ENCODE measurements at regions not wholly inside any gene's neighbourhood (a gene's known extent, or its start where the extent isn't known, plus 50 kb on each side); places are given as distances from the start of the nearest gene placed in this dataset.

DNA sequence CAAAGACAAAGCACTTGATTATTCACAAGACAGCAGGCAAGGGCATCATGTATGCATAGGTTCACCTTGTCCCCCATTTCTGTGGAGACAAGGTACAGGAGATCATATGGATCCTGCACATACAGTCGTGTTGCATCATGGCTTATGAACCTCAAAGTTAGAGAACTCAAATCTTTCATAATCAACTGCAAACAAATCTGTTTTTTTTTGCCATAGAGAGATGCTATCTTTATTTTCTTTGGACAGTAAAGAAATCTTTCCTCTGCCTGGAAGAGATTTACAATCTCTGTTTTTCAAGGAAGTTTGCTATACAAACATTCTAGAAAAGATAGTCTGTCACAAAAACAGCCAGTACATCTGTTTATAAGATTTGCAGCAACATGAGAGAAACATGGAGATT lies 578.8 kb downstream of the ANKRD50 start (continued):
- TF ChIP-seq, protein P1, sequence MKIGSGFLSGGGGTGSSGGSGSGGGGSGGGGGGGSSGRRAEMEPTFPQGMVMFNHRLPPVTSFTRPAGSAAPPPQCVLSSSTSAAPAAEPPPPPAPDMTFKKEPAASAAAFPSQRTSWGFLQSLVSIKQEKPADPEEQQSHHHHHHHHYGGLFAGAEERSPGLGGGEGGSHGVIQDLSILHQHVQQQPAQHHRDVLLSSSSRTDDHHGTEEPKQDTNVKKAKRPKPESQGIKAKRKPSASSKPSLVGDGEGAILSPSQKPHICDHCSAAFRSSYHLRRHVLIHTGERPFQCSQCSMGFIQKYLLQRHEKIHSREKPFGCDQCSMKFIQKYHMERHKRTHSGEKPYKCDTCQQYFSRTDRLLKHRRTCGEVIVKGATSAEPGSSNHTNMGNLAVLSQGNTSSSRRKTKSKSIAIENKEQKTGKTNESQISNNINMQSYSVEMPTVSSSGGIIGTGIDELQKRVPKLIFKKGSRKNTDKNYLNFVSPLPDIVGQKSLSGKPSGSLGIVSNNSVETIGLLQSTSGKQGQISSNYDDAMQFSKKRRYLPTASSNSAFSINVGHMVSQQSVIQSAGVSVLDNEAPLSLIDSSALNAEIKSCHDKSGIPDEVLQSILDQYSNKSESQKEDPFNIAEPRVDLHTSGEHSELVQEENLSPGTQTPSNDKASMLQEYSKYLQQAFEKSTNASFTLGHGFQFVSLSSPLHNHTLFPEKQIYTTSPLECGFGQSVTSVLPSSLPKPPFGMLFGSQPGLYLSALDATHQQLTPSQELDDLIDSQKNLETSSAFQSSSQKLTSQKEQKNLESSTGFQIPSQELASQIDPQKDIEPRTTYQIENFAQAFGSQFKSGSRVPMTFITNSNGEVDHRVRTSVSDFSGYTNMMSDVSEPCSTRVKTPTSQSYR (CRISPR knock-in tag; IDR thresholded peaks at IDR 0.05): no peak
- no peak for TF ChIP-seq ATF3 (CRISPR knock-in tag; conservative IDR thresholded peaks at IDR 0.05)

GRCh38 chr4:124135409-124135813 lies 577.1 kb downstream of the ANKRD50 start:
- Mint-ChIP-seq H3K4me1 (no peaks in the 10 kb centered on the region), H3K27ac (no peak overlapping the region), H3K4me3 (no peak overlapping the region), H3K36me3 (peaks cover 28% of the 10 kb centered on the region), H3K27me3 (ENCODE audit: low read depth) (peaks cover 7% of the 10 kb centered on the region; the same call in 1 of the 2 replicates), H3K9me3 (peaks cover 52% of the 10 kb centered on the region)
- POLR2A ChIA-PET: no interaction called here
- CTCF ChIA-PET: no interaction called here
- ATAC-seq (no peak), DNase-seq (ENCODE audit: low spot score) (no peak)
- no peak for TF ChIP-seq FOXP1 (CRISPR knock-in tag; IDR thresholded peaks at IDR 0.05; ENCODE audit: borderline replicate concordance)
- TF ChIP-seq, protein P2, sequence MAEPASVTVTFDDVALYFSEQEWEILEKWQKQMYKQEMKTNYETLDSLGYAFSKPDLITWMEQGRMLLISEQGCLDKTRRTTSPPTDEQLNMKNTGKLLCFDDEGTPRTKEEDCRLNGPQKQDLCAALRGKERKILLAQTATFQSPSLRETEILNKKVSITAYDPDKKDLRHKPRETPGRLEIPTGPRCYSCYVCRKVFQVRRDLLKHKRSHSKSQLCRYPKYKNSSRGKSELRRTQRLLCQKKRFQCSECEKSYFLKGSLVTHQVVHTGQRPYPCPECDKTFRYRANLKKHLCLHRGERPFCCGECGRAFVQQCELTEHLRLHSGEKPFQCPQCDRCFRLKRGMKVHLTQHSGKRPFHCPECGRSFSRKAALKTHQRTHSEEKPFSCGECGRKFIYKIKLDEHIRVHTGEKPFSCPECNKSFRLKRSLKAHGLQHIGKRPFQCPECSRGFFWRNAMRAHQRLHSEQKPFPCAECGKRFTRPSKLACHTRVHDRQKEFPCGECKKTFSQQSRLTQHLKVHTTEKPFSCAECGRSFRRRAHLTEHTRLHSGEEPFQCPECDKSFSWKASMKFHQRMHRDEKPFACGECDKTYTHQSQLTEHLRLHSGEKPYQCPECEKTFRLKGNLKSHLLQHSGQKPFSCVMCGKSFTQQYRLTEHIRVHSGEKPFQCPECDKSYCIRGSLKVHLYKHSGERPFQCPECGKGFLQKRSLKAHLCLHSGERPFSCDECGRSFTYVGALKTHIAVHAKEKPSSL (CRISPR knock-in tag; conservative IDR thresholded peaks at IDR 0.05): no peak
- TF ChIP-seq TEAD4 (CRISPR knock-in tag; IDR thresholded peaks at IDR 0.05): no peak
- no peak for TF ChIP-seq ESRRA (CRISPR knock-in tag; IDR thresholded peaks at IDR 0.05; ENCODE audit: borderline replicate concordance)
- TF ChIP-seq, protein P3, sequence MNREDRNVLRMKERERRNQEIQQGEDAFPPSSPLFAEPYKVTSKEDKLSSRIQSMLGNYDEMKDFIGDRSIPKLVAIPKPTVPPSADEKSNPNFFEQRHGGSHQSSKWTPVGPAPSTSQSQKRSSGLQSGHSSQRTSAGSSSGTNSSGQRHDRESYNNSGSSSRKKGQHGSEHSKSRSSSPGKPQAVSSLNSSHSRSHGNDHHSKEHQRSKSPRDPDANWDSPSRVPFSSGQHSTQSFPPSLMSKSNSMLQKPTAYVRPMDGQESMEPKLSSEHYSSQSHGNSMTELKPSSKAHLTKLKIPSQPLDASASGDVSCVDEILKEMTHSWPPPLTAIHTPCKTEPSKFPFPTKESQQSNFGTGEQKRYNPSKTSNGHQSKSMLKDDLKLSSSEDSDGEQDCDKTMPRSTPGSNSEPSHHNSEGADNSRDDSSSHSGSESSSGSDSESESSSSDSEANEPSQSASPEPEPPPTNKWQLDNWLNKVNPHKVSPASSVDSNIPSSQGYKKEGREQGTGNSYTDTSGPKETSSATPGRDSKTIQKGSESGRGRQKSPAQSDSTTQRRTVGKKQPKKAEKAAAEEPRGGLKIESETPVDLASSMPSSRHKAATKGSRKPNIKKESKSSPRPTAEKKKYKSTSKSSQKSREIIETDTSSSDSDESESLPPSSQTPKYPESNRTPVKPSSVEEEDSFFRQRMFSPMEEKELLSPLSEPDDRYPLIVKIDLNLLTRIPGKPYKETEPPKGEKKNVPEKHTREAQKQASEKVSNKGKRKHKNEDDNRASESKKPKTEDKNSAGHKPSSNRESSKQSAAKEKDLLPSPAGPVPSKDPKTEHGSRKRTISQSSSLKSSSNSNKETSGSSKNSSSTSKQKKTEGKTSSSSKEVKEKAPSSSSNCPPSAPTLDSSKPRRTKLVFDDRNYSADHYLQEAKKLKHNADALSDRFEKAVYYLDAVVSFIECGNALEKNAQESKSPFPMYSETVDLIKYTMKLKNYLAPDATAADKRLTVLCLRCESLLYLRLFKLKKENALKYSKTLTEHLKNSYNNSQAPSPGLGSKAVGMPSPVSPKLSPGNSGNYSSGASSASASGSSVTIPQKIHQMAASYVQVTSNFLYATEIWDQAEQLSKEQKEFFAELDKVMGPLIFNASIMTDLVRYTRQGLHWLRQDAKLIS (CRISPR knock-in tag; IDR thresholded peaks at IDR 0.05; ENCODE audit: borderline replicate concordance): no peak
- TF ChIP-seq ZNF423 (CRISPR knock-in tag; IDR thresholded peaks at IDR 0.05): no peak
- no peak for TF ChIP-seq JUN (CRISPR knock-in tag; IDR thresholded peaks at IDR 0.05)
- no peak for TF ChIP-seq CBFB (CRISPR knock-in tag; IDR thresholded peaks at IDR 0.05; ENCODE audit: low read depth)
- TF ChIP-seq TP53 (CRISPR knock-in tag; IDR thresholded peaks at IDR 0.05): no peak
- TF ChIP-seq, protein P4, sequence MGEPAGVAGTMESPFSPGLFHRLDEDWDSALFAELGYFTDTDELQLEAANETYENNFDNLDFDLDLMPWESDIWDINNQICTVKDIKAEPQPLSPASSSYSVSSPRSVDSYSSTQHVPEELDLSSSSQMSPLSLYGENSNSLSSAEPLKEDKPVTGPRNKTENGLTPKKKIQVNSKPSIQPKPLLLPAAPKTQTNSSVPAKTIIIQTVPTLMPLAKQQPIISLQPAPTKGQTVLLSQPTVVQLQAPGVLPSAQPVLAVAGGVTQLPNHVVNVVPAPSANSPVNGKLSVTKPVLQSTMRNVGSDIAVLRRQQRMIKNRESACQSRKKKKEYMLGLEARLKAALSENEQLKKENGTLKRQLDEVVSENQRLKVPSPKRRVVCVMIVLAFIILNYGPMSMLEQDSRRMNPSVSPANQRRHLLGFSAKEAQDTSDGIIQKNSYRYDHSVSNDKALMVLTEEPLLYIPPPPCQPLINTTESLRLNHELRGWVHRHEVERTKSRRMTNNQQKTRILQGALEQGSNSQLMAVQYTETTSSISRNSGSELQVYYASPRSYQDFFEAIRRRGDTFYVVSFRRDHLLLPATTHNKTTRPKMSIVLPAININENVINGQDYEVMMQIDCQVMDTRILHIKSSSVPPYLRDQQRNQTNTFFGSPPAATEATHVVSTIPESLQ (CRISPR knock-in tag; IDR thresholded peaks at IDR 0.05): no peak

DNA sequence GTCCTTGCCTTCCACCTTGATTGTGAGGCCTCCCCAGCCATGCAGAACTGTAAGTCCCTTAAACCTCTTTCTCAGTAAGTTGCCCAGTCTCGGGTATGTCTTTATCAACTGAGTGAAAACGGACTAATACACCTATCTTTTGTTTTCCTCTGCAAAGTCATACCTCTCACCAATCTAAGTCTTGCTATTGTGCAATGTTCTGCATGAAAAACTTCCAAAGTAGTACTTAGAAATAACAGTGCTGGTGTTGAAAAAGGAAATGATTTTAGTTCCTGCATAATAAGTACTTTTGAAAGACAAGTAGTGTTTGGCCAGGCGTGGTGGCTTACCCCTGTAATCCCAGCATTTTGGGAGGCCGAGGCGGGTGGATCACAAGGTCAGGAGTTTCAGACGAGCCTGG lies 573.5 kb downstream of the ANKRD50 start:
- H3K27me3 Mint-ChIP-seq (ENCODE audit: low read depth): no peaks in the 10 kb centered on the region
- DNase-seq (ENCODE audit: low spot score): no peak
- peaks cover 28% of the 10 kb centered on the region for H3K9me3 Mint-ChIP-seq
- H3K27ac Mint-ChIP-seq: no peak overlapping the region
- ChIA-PET CTCF (no interaction called here), POLR2A (no interaction called here)
- H3K4me3 Mint-ChIP-seq: no peak overlapping the region
- peaks cover 6% of the 10 kb centered on the region for H3K36me3 Mint-ChIP-seq
- ATAC-seq: no peak
- H3K4me1 Mint-ChIP-seq: no peaks in the 10 kb centered on the region
- no peak for TF ChIP-seq JAZF1 (CRISPR knock-in tag; IDR thresholded peaks at IDR 0.05)
- no peak for TF ChIP-seq FOXJ3 (CRISPR knock-in tag; IDR thresholded peaks at IDR 0.05; ENCODE audit: borderline replicate concordance)
- TF ChIP-seq, protein P5, sequence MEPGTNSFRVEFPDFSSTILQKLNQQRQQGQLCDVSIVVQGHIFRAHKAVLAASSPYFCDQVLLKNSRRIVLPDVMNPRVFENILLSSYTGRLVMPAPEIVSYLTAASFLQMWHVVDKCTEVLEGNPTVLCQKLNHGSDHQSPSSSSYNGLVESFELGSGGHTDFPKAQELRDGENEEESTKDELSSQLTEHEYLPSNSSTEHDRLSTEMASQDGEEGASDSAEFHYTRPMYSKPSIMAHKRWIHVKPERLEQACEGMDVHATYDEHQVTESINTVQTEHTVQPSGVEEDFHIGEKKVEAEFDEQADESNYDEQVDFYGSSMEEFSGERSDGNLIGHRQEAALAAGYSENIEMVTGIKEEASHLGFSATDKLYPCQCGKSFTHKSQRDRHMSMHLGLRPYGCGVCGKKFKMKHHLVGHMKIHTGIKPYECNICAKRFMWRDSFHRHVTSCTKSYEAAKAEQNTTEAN (CRISPR knock-in tag; IDR thresholded peaks at IDR 0.05): no peak
- no peak for TF ChIP-seq SP1 (CRISPR knock-in tag; conservative IDR thresholded peaks at IDR 0.05)
- TF ChIP-seq NFYB (CRISPR knock-in tag; conservative IDR thresholded peaks at IDR 0.05; ENCODE audit: low read depth): no peak
- no peak for TF ChIP-seq SMAD4 (CRISPR knock-in tag; IDR thresholded peaks at IDR 0.05)

Measured in WTC11 (cell line).